ENCODE measurements at regions not wholly inside any gene's neighbourhood (a gene's known extent, or its start where the extent isn't known, plus 50 kb on each side); places are given as distances from the start of the nearest gene placed in this dataset.

DNA sequence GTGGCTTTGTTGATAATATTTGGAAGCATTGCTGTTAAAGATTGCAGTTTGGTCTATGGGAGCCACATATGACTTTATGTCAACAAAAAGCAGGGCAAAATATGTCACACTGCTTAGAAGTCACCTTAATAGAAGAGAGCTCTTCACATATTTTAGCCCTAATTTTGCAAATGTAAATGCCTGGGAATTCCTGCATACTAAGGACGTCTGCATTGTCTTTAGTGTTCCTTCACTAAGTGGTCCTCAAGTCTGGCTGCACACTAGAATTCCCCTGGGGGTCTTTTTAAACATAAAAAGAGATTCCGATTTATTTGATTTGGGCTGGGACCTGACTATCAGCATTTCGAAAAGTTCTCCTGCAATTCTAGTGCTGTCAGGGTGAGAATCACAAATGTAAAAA is 495.1 kb upstream of the FAM241A start:
- H3K4me3 ChIP-seq (replicated peaks in 1 of 2; ENCODE audit: low read depth in 2 of 2, low read length in 2 of 2): no peak overlapping the region
- TF ChIP-seq, protein P1, sequence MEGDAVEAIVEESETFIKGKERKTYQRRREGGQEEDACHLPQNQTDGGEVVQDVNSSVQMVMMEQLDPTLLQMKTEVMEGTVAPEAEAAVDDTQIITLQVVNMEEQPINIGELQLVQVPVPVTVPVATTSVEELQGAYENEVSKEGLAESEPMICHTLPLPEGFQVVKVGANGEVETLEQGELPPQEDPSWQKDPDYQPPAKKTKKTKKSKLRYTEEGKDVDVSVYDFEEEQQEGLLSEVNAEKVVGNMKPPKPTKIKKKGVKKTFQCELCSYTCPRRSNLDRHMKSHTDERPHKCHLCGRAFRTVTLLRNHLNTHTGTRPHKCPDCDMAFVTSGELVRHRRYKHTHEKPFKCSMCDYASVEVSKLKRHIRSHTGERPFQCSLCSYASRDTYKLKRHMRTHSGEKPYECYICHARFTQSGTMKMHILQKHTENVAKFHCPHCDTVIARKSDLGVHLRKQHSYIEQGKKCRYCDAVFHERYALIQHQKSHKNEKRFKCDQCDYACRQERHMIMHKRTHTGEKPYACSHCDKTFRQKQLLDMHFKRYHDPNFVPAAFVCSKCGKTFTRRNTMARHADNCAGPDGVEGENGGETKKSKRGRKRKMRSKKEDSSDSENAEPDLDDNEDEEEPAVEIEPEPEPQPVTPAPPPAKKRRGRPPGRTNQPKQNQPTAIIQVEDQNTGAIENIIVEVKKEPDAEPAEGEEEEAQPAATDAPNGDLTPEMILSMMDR (IDR thresholded peaks at IDR 0.05; ENCODE audit: low read depth, low read length): no peak
- DNase-seq (ENCODE audit: low read depth in 2 of 2): no peak

DNA sequence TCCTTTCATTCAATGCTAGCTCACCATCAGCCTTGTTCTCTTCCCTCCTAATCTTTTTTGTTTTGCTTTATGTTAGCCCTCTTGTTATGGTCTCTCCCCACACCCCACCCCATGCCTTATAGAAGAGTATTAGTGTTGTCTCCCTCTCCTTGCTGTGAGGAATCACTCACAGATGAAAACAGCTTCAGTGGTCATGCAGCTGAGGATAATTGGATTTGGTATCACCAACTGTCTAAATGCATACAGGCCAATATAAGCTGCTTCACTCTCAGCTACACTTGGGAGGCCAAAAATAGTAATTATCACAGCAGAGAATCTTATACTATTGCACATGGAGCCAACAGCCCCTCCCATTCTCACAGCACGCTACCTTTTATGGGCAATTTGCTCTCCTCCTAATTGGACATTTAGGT is 494.6 kb upstream of the FAM241A start:
- TF ChIP-seq, protein P1 (IDR thresholded peaks at IDR 0.05; ENCODE audit: low read depth, low read length): no peak
- DNase-seq (ENCODE audit: low read depth in 2 of 2): no peak
- no peak overlapping the region for H3K4me3 ChIP-seq (replicated peaks in 1 of 2; ENCODE audit: low read depth in 2 of 2, low read length in 2 of 2)

DNA sequence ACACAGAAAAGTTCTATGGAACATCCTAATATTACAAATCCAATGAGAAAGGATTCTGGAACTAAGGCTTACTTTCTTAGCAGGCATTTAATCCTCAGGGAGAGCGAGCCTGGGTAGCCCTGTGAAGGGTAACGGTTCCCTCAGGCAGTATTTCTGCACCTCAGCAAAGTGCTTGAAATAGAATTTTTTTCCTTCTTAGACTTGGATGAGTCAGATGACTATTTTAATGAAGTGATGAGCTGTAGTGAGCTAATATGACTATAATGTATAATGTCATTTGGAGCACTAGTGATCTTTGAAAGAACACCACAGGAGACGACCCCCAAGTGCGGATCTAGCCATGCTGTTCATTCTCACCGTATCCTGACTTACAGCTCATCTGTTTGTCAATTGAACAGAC is 493.0 kb upstream of the FAM241A start:
- DNase-seq (ENCODE audit: low read depth in 2 of 2): no peak
- H3K4me3 ChIP-seq (replicated peaks in 1 of 2; ENCODE audit: low read depth in 2 of 2, low read length in 2 of 2): no peak overlapping the region
- TF ChIP-seq, protein P1 (IDR thresholded peaks at IDR 0.05; ENCODE audit: low read depth, low read length): no peak

DNA sequence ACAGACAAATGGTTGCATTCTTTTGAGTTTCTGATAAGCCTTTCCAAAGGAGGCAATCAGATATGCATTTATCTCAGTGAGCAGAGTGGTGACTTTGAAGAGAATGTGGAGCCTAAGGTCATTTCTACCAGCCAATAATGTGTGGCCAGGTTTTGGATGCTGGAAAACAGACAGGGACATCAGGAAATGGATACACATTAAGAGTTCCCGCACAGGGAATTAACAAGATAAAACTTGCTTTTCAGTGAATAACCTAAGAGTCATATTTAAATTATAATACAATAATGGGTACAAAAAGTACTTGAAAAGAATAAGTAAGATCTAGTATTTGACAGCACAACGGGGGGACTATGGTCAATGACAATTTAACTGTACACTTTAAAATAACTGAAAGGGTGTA is 492.3 kb upstream of the FAM241A start:
- no peak overlapping the region for H3K4me3 ChIP-seq (replicated peaks in 1 of 2; ENCODE audit: low read depth in 2 of 2, low read length in 2 of 2)
- no peak for DNase-seq (ENCODE audit: low read depth in 2 of 2)
- TF ChIP-seq, protein P1 (IDR thresholded peaks at IDR 0.05; ENCODE audit: low read depth, low read length): no peak

DNA sequence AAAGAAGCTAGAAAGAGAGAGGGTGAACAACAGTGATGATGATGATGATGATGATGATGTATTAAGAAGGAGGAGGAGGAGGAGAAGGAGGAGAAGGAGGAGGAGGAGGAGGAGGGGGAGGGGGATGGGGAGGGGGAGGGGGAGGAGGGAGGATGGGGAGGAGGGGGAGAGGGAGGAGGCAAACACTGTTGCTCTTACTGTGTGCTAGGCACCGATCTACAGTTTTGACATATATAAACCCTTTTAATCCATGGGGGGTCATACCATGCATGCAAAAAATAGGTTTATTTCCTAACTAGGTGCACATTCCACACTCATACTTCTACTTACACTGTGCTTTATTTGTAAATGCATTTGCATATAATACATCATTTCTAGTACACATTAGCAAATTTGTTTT is 482.8 kb upstream of the FAM241A start:
- no peak overlapping the region for H3K4me3 ChIP-seq (replicated peaks in 1 of 2; ENCODE audit: low read depth in 2 of 2, low read length in 2 of 2)
- TF ChIP-seq, protein P1 (IDR thresholded peaks at IDR 0.05; ENCODE audit: low read depth, low read length): no peak
- no peak for DNase-seq (ENCODE audit: low read depth in 2 of 2)

DNA sequence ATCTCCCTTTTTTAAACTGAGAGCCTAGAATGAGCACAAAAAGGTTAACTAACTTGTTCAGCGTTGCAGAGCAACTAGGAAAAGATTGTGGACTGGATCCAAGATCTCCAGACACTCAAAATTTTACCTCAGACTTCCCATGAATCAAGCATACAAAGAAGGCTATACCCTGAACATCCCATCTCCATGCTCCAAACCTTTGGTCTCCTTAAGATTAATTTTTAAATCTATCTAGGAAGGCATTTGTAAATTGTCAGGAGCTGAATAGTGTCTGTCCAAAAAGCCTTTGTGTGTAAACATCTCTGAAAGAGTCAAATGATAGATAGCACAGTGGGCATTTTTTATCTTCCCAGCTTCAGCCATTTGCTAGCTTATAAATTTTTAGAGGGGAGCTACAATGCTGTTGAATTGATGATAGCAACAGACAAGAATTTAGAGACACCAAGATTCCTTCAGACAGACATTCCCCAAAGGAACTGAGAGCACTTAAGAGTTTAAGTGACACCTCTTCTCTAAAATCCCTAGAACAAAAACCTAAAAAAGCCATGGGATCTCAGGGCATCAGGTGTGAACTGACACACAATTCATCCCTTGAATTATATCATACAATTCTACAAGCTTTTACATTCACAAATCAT is 480.8 kb upstream of the FAM241A start:
- TF ChIP-seq, protein P1 (IDR thresholded peaks at IDR 0.05; ENCODE audit: low read depth, low read length): no peak
- DNase-seq (ENCODE audit: low read depth in 2 of 2): no peak
- no peak overlapping the region for H3K4me3 ChIP-seq (replicated peaks in 1 of 2; ENCODE audit: low read depth in 2 of 2, low read length in 2 of 2)

DNA sequence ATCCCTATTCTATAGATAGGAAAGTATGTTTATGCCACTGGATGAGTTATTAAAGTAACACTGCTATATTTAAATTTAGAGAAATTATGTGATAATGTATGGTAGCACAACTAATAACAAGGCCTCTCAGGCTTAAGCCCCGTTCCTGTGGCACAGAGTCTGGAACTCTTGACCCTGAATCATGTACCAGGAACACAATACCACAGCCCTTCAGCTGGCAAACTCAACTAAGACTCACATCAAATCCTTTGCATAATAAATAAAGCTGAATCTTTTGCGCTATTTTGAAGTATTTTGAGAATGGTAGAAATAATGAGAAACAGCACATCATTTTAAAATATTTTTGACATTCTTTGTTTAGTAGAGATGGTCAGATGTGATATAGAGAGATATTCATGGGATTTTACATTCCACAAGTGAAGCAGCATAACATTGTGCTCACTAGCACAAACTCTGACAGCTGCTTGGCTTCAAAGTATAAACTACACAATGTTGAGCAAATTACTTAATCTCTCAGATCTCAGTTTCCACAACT is 478.4 kb upstream of the FAM241A start:
- TF ChIP-seq, protein P1 (IDR thresholded peaks at IDR 0.05; ENCODE audit: low read depth, low read length): no peak
- DNase-seq (ENCODE audit: low read depth in 2 of 2): no peak
- H3K4me3 ChIP-seq (replicated peaks in 1 of 2; ENCODE audit: low read depth in 2 of 2, low read length in 2 of 2): no peak overlapping the region
